ENCODE measurements at regions not wholly inside any gene's neighbourhood (a gene's known extent, or its start where the extent isn't known, plus 50 kb on each side); places are given as distances from the start of the nearest gene placed in this dataset.
A peak's percentile ranks its signal among the peaks of the same experiment; 100 is the strongest.

- Histone ChIP-seq H3K4me3 (no peak overlapping the region), H3K27ac (no peak overlapping the region)
- no peak for DNase-seq (ENCODE audit: low spot score)
- TF ChIP-seq, protein P1, sequence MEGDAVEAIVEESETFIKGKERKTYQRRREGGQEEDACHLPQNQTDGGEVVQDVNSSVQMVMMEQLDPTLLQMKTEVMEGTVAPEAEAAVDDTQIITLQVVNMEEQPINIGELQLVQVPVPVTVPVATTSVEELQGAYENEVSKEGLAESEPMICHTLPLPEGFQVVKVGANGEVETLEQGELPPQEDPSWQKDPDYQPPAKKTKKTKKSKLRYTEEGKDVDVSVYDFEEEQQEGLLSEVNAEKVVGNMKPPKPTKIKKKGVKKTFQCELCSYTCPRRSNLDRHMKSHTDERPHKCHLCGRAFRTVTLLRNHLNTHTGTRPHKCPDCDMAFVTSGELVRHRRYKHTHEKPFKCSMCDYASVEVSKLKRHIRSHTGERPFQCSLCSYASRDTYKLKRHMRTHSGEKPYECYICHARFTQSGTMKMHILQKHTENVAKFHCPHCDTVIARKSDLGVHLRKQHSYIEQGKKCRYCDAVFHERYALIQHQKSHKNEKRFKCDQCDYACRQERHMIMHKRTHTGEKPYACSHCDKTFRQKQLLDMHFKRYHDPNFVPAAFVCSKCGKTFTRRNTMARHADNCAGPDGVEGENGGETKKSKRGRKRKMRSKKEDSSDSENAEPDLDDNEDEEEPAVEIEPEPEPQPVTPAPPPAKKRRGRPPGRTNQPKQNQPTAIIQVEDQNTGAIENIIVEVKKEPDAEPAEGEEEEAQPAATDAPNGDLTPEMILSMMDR (IDR thresholded peaks at IDR 0.05) = no peak
Observed at GRCh38 chr3:46091741-46092701, 64.7 kb upstream of the XCR1 start.

DNA sequence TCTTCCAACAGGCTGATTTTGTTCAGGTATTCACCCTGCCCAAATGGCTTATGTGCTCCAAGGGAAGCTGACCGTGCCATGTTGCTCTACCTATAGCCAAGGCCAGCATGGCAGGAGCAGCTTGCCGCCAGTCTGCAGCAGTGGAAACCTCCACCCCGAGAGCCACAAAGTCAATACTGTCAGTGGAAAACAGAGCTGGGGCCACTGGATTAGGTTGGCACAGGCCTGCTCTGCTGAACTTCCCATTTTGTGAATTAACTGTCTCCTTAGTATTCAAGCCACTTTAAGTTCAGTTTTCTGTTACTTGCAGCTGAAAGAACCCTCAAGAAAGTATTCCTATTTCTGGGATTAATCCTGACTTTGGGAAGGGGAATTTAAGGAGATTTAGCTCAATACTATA, 63.8 kb upstream of the XCR1 start:
- peak overlapping the region in 1 of 2 donors; percentile 52 for H3K27ac ChIP-seq
- no peak for DNase-seq (ENCODE audit: low spot score)
- TF ChIP-seq, protein P1 (IDR thresholded peaks at IDR 0.05) = no peak
- no peak overlapping the region for H3K4me3 ChIP-seq

DNA sequence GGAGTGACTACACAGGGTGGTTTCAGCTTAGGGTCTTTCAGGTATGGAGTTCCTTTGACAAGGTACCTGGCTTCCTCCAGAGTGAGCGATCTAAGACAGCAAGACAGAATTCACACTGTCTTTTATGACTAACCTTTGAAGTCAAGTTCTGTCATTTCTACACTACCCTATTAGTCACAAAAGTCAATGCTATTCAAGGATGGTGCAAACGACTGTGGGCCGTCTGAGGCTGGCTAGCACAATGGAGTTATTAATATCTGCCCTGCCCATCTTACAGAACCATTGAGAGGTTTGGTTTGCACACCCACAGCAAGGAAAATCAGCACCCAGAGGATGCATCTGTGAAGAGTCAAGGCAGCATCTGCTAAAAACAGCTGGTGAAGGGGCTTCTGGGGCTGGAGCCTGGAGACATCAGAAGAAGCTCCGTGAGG, 62.9 kb upstream of the XCR1 start:
- peak overlapping the region in 1 of 2 donors; percentile 20 for H3K27ac ChIP-seq
- H3K4me3 ChIP-seq = no peak overlapping the region
- TF ChIP-seq, protein P1 (IDR thresholded peaks at IDR 0.05) = no peak
- no peak for DNase-seq (ENCODE audit: low spot score)

GRCh38 chr3:46089237-46090011, 62.1 kb upstream of the XCR1 start:
- H3K27ac ChIP-seq = peak overlapping the region in 1 of 2 donors; percentile 76
- TF ChIP-seq, protein P1 (IDR thresholded peaks at IDR 0.05) = no peak

GRCh38 chr3:46087871-46088270, 60.6 kb upstream of the XCR1 start:
- TF ChIP-seq, protein P1 (IDR thresholded peaks at IDR 0.05) = no peak
- no peak for DNase-seq (ENCODE audit: low spot score)
- Histone ChIP-seq H3K4me3 (no peak overlapping the region), H3K27ac (no peak overlapping the region)

More at GRCh38 chr3:46089237-46090011, 62.1 kb upstream of the XCR1 start:
- H3K4me3 ChIP-seq = no peak overlapping the region
- DNase-seq (ENCODE audit: low spot score) = peak; percentile 84

GRCh38 chr3:46086986-46087385, 59.7 kb upstream of the XCR1 start:
- DNase-seq (ENCODE audit: low spot score) = no peak
- Histone ChIP-seq H3K4me3 (no peak overlapping the region), H3K27ac (no peak overlapping the region)
- TF ChIP-seq, protein P1 (IDR thresholded peaks at IDR 0.05) = no peak
